HPDE6-E6E7 (cell line): ENCODE measurements at regions not wholly inside any gene's neighbourhood (a gene's known extent, or its start where the extent isn't known, plus 50 kb on each side); places are given as distances from the start of the nearest gene placed in this dataset.
"Not testable (repeated sequence)": the region's sequence is repeated elsewhere in the genome, so short reads cannot be mapped to it uniquely, and the experiment has no call there.

Experiments
- DNase-seq: peaks from one replicate; pipeline ENCODE4 v3.0.0; 2011; ENCODE audit warnings: missing footprints; ENCODE audit errors: extremely low spot score

- DNase-seq = no peak
Measured at GRCh38 chr20:55937283-55937682, 68.0 kb downstream of the CBLN4 start.

DNA sequence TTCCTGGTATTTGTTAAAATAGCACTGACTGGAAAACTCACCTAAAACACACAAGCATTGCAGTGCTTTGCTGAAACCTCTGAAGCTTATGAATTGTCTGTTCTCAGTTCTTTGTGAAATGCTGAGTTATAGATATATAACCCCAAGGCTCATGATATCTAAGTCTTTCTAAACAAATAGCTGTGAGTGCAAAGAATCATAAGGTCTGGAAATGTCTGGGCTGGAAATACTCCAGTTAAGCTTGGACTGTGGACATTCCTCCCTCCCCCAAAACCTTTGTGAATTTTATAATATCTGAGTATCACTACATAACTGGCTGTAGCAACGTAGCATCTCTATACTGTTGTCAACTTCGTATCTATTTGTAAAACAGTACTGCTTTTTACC is 69.1 kb downstream of the CBLN4 start:
- DNase-seq = no peak

DNA sequence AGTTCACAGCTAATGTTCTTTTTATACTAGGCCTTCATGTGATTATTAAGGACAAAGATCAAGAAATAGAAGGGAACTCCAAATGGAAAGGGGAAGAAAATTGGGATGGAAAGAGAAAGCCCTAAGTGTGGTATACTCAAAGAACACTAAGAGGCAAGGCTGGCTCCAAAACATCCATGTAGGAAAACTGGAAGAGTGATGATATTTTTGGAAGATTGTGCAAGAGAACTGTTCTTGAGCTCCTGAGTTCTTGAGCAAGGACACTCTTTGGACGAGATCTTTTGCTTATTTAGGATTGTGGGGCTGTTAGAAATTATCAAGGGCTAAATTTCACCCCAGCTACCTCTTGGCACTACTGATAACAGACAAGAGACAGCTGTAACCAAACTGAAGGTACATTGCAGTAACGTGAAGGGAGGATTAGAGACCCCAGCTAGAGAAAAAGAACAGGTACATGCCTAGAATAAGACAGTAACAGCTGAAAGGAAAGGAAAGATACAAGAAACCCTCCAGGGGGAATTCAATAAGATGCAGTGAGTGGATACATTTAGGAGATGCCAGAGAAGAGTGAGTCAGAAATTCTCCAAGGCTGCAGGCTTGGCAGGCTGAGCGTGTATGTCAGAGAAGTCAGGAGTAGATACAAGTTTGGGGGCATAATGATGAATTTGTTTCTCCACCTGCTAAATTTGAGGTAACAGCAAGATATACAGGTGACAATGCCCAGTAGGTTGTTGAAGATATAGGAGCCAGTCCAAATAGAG is 69.7 kb downstream of the CBLN4 start:
- DNase-seq = no peak

GRCh38 chr20:55934146-55934545 is 71.2 kb downstream of the CBLN4 start:
- DNase-seq = no peak

DNA sequence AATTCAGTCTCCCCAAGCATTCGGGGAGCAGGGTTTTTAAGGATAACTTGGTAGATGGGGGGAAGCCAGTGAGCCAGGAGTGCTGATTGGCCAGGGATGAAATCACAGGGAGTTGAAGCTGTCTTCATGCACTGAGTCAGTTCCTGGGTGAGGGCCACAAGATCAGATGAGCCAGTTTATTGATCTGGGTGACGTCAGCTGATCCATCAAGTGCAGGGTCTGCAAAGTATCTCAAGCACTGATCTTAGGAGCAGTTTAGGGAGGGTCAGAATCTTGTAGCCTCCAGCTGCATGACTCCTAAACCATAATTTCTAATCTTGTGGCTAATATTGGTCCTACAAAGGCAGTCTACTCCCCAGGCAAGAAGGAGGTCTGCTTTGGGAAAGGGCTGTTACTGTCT is 74.4 kb downstream of the CBLN4 start:
- DNase-seq = not testable (repeated sequence)

DNA sequence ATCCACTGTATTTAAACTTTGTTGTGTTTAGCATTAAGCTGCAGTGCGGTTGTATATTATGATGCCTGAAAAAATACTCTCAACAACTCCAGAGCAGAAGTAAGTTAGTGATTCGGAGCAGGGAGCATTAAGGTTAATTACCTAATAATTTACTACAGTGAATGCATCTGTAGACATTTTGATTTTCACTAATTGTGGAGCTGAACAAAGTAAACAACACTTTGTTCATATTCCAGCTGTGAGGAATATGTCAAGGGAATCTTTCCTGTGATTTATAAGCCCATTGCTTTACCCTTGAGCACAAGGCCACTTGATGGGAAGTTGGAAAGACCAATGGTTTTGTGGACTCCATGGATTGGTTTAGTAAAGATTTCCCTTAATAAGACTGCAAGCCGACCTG is 77.1 kb downstream of the CBLN4 start:
- DNase-seq = no peak

DNA sequence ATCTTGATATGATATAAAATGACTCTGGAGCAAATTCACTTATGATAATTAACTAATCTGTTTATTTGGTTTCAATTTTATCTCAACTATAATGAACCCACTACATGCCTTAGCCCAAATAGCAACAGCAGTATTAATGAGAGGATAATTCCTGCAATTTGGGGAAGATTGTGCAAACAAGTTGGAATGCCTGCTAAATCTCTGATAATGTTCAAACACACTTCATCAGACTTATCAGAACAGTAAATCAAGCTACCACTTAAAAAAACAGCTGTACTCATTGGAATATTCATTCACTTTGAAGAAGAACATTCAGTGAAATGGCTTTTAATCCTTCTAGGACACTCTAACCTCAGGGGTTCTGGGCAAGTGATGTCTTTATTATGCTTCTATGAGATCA is 85.4 kb downstream of the CBLN4 start:
- DNase-seq = no peak

GRCh38 chr20:55919319-55919718 is 86.0 kb downstream of the CBLN4 start:
- no peak for DNase-seq

- no peak for DNase-seq
Measured at GRCh38 chr20:55918471-55918870, 86.8 kb downstream of the CBLN4 start.

DNA sequence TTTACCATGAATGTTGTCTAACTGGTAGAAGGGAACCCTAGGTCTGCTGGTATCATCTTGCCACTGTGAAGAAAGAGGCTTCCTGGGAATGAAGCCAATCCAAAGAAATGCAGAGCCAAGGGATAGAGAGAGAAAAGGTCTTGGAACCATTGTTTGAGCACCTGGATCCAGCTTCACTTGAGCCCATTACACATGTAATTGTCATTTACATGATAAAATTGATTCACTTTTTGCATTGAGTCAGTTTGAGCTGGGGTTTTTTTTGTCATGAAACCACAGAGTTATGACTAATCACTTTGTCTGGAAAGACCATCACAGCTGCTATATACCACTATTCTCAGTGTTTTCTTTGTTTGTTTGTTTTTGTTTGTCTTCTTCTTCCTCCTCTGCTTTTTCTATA is 112.3 kb downstream of the CBLN4 start:
- DNase-seq = no peak

DNA sequence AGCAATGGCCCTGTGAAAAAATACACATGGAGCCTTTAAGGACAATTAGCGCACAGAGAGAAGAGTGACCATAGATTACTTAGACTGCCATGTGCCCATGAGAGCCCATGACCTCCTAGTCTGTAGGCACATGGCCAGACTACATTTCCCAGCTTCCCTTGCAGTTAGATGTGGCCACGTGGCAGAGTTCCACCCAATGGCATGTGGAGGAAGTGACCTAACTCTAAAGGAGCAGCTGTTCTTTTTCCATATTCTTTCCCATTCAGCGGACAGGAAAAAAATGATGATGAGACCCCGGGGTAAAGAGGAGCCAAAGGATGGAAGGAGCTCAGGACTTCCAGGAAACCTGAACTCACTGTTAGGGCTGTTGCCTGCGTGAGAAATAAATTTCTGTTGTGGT is 116.6 kb downstream of the CBLN4 start:
- no peak for DNase-seq

DNA sequence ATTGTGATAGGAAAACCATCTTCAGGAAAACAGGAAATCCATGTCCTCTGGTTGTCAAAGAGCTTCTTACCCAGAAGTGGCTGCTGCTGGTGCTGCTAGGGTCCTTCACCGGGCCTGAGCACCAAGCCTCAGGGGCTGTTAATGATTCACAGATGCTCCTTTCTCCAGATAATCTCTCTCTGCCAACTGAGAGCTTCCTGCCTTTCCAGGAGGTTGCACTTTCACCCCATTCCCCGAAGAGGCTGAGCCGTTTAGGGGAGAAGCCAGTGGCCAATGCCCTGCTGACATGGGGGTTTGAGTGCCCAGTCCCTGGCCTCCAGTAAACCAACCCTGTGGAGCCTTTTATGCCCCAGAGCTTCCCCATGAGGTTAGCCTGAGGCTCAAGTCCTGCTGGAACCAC is 122.4 kb downstream of the CBLN4 start:
- DNase-seq = no peak

- DNase-seq = no peak
Measured at GRCh38 chr20:55882286-55882685, 123.0 kb downstream of the CBLN4 start.

DNA sequence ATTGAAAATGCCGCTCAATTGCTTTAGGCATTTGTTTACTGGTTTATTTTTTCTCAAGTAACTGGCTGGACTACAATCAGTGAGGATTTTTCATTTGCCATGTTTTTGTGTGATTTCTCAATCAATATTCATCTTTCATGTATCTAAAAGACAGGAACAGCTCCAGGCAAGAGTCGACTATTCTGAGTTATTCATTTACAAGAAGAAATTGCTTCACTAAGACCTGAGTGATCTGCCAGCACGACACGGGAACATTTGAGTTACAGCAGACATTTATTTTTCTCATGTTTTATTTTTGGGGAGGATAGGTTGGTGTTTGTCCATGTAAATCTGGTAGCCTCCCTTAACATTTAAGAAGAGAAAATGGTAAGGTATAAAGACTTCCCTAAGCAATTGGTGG is 124.1 kb downstream of the CBLN4 start:
- no peak for DNase-seq

DNA sequence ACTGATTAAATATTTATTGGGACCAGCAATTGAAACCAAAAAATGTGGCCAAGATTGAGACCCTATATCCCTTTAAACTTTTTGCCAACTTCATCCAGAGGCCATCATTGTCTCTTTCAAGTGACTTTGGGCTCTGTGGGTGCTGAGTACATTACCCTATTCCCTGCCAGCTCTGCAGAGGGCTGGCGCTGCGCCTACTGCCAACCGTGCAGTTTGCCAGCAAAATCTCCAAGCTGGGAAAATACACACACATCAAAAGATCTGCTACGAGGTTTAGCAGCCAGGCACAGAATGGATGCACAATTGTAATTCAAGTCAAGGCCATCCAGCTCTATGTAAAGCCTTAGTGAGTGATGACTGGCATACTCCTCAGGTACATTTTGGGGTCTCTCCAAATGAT is 125.0 kb downstream of the CBLN4 start:
- DNase-seq = no peak

- DNase-seq = no peak
Measured at GRCh38 chr20:55855052-55855451, 150.3 kb downstream of the CBLN4 start.

DNA sequence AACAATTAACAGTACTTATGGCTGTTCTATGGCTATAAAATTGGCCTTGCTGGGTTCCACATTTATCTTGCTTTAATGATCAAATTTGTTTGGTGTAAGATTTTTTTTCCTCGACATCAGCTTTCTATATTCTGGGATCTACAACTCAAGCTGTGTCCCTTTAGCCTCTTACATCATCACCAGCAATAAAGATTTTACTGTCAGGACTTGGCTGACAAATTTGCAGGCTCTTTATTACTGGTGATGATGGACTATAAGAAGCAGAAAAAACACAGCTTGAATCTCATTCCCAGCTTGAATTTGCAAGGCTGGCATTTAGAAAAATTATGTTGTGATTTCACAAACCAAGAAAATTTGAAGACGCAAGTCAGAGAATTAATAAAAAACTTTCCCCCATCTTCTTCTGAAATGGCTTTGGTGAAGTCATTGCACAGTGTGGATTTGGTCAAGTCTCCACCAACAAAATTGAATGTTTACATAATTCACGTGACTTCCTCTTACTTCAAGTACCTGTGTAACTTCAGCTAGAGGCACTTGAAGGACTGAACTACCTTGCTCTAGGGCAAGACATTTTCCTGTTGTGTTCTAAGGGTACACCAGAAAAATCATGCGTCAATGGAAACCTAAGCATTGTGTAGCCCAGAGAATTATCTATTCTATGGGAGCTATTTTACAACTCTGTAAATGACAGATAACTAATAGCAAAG is 175.0 kb downstream of the CBLN4 start:
- no peak for DNase-seq

- DNase-seq = no peak
Measured at GRCh38 chr20:55805138-55805537, 200.2 kb downstream of the CBLN4 start.

- no peak for DNase-seq
Measured at GRCh38 chr20:55800552-55801245, 204.6 kb downstream of the CBLN4 start.

GRCh38 chr20:55793986-55794385 is 211.3 kb downstream of the CBLN4 start:
- no peak for DNase-seq

GRCh38 chr20:55792049-55792448 is 213.3 kb downstream of the CBLN4 start:
- DNase-seq = no peak

DNA sequence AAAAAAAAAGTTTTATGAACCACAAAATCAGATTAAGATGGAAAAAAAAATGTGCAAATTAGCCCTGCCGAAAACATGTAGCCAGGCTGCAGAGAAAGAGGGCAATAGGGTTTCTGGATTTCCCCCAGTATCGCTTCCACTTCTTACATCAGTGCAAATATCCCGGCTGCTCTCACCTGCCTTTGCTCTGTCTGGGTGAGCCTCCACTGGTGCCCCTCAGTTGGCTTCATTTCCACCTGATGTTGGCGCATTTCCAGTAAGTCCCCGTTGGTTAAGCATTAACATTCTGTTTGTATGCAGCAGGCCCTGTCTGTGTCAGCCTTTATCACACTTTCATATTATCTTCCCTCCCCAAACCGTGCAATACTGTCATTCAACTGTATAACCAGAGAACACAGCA is 215.1 kb downstream of the CBLN4 start:
- no peak for DNase-seq

DNA sequence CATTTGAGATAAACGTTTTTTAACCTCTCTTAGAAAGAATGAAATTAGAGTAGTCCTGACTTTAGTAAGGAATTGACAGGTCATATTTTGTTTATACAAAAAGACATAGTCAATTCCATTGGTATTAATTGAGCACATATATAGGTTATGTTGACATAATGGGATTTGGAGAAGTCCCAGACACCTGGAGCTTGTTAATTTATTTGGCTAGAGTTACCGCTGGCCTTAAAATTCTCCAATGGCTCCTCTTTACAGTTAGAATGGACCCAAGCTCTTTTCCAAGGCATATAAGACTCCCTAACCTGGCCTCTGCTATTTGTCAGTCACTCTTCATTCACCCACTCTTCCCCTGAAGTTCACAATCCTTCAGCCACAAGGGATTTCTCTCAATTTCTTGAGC is 221.3 kb downstream of the CBLN4 start:
- no peak for DNase-seq
